ENCODE measurements at regions not wholly inside any gene's neighbourhood (a gene's known extent, or its start where the extent isn't known, plus 50 kb on each side); places are given as distances from the start of the nearest gene placed in this dataset.

DNA sequence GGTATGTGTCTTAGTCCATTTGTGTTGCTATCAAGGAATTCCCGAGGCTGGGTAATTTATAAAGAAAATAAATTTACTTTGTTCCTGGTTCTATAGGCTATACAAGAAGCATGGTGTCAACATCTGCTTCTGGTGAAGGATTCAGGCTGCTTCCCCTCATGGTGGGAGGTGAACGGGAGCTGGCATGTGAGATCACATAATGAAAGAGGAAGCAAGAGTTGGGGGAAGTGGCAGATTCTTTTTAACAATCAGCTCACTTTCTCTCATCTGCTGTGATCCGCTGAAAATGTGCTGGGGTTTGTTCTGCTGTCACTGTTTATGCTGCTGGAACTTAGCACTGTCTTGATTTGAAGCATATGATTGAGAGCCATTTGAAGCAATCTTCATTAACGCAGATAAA, 730.0 kb upstream of the SORCS1 start:
- DNase-seq (ENCODE audit: low spot score) = no peak
- no peaks in the 10 kb centered on the region for H3K4me1 ChIP-seq (ENCODE audit: control insufficient read depth in 1 of 2, low read depth in 2 of 2)
- TF ChIP-seq CTCF (IDR thresholded peaks at IDR 0.05) = no peak
- no peak for ATAC-seq (ENCODE audit: insufficient number of reproducible peaks, low FRiP score, low read depth)
- H3K27me3 ChIP-seq (replicated peaks; ENCODE audit: insufficient read depth) = no peaks in the 10 kb centered on the region
- no peaks in the 10 kb centered on the region for H3K36me3 ChIP-seq
- H3K4me3 ChIP-seq = no peak overlapping the region
- no peak overlapping the region for H3K27ac ChIP-seq
- no peaks in the 10 kb centered on the region for H3K9me3 ChIP-seq

GRCh38 chr10:107889105-107889504, 724.6 kb upstream of the SORCS1 start:
- no peaks in the 10 kb centered on the region for H3K9me3 ChIP-seq
- no peak overlapping the region for H3K27ac ChIP-seq
- H3K4me3 ChIP-seq = no peak overlapping the region
- no peaks in the 10 kb centered on the region for H3K36me3 ChIP-seq
- no peaks in the 10 kb centered on the region for H3K4me1 ChIP-seq (ENCODE audit: control insufficient read depth in 1 of 2, low read depth in 2 of 2)
- no peak for TF ChIP-seq CTCF (IDR thresholded peaks at IDR 0.05)
- no peak for DNase-seq (ENCODE audit: low spot score)
- ATAC-seq (ENCODE audit: insufficient number of reproducible peaks, low FRiP score, low read depth) = no peak
- H3K27me3 ChIP-seq (replicated peaks; ENCODE audit: insufficient read depth) = no peaks in the 10 kb centered on the region

- Histone ChIP-seq H3K4me3 (no peak overlapping the region), H3K4me1 (ENCODE audit: control insufficient read depth in 1 of 2, low read depth in 2 of 2) (no peaks in the 10 kb centered on the region), H3K27me3 (replicated peaks; ENCODE audit: insufficient read depth) (no peaks in the 10 kb centered on the region), H3K36me3 (no peaks in the 10 kb centered on the region), H3K9me3 (no peaks in the 10 kb centered on the region), H3K27ac (no peak overlapping the region)
- DNase-seq (ENCODE audit: low spot score) (no peak), ATAC-seq (ENCODE audit: insufficient number of reproducible peaks, low FRiP score, low read depth) (no peak)
- no peak for TF ChIP-seq CTCF (IDR thresholded peaks at IDR 0.05)
These were observed 715.7 kb upstream of the SORCS1 start for GRCh38 chr10:107880185-107880584.

- H3K4me1 ChIP-seq (ENCODE audit: control insufficient read depth in 1 of 2, low read depth in 2 of 2) = no peaks in the 10 kb centered on the region
- no peaks in the 10 kb centered on the region for H3K27me3 ChIP-seq (replicated peaks; ENCODE audit: insufficient read depth)
- ATAC-seq (ENCODE audit: insufficient number of reproducible peaks, low FRiP score, low read depth) (no peak), DNase-seq (ENCODE audit: low spot score) (no peak)
- H3K9me3 ChIP-seq = no peaks in the 10 kb centered on the region
- H3K27ac ChIP-seq = no peak overlapping the region
- H3K36me3 ChIP-seq = no peaks in the 10 kb centered on the region
- no peak for TF ChIP-seq CTCF (IDR thresholded peaks at IDR 0.05)
- H3K4me3 ChIP-seq = no peak overlapping the region
These were observed 708.5 kb upstream of the SORCS1 start for GRCh38 chr10:107873007-107873406.

DNA sequence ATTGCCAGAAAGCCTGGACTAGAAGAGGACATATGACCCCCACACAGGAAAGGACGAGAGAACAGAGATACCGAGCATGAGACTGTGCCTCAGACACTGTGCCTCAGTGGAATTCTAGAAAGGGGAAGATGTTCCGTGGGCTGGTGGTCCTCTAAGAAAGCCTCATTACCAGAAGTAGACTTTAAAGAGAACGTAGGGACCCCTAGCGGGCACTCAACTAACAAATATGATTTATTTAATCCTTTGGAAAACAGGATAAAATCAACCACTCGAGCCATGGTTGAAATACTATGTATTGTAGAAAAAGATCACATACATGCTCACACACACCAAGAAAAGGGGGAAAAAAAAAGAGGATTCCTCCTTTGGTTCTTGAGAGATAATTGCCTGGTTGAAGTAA, 701.2 kb upstream of the SORCS1 start:
- no peak for TF ChIP-seq CTCF (IDR thresholded peaks at IDR 0.05)
- DNase-seq (ENCODE audit: low spot score) = no peak
- Histone ChIP-seq H3K27me3 (replicated peaks; ENCODE audit: insufficient read depth) (no peaks in the 10 kb centered on the region), H3K9me3 (no peaks in the 10 kb centered on the region), H3K36me3 (no peaks in the 10 kb centered on the region), H3K4me3 (no peak overlapping the region), H3K27ac (no peak overlapping the region), H3K4me1 (ENCODE audit: control insufficient read depth in 1 of 2, low read depth in 2 of 2) (no peaks in the 10 kb centered on the region)
- no peak for ATAC-seq (ENCODE audit: insufficient number of reproducible peaks, low FRiP score, low read depth)
